ENCODE measurements at regions not wholly inside any gene's neighbourhood (a gene's known extent, or its start where the extent isn't known, plus 50 kb on each side); places are given as distances from the start of the nearest gene placed in this dataset.

- TF ChIP-seq CTCF (IDR thresholded peaks at IDR 0.05) = no peak
- TF ChIP-seq EZH2 (IDR thresholded peaks at IDR 0.05) = no peak
Measured at GRCh38 chr21:22145545-22145944, 1147.3 kb downstream of the NCAM2 start.

All from neural progenitor cell (in vitro differentiated cells).